HL-60 (cell line): ENCODE measurements at regions not wholly inside any gene's neighbourhood (a gene's known extent, or its start where the extent isn't known, plus 50 kb on each side); places are given as distances from the start of the nearest gene placed in this dataset.

Experiments
- DNase-seq, 2 experiments: peaks; one replicate each; pipeline ENCODE4 v3.0.0-alpha.2; 2010 to 2020; ENCODE audit warnings: low read depth in 1 of 2, low spot score in 1 of 2
- H3K27ac ChIP-seq: fragments of 250-450 bp; sonication (Bioruptor Pico); replicated peaks from 2 replicates; pipeline ENCODE4 v1.5.1; 2020; ENCODE audit warnings: mild to moderate bottlenecking, moderate library complexity
- H3K27me3 ChIP-seq: fragments of 250-450 bp; sonication (Bioruptor Pico); 2 replicates; pipeline ENCODE4 v1.5.1; 2021; ENCODE audit warnings: mild to moderate bottlenecking, moderate library complexity; ENCODE audit not compliant: insufficient read depth, poor library complexity, severe bottlenecking
- H3K4me3 ChIP-seq: replicated peaks from 2 replicates; pipeline ENCODE4 v1.5.1; 2011; ENCODE audit warnings: mild to moderate bottlenecking, control low read depth, low read length; ENCODE audit not compliant: insufficient read depth
- CTCF ChIP-seq: IDR thresholded peaks from one replicate; pipeline ENCODE4 v1.5.1; 2011; ENCODE audit warnings: low read length, control low read depth, inconsistent platforms; ENCODE audit not compliant: insufficient read depth
- GABPA ChIP-seq: IDR thresholded peaks from 2 replicates; pipeline ENCODE4 v1.6.1; 2012; ENCODE audit warnings: low read depth
- POLR2AphosphoS5 ChIP-seq: IDR thresholded peaks from 2 replicates; pipeline ENCODE4 v1.6.1; 2012; ENCODE audit warnings: low read depth
- REST ChIP-seq: IDR thresholded peaks from 2 replicates; pipeline ENCODE4 v1.6.1; 2012; ENCODE audit warnings: low read depth; ENCODE audit not compliant: insufficient replicate concordance
- SPI1 ChIP-seq: IDR thresholded peaks from 2 replicates; pipeline ENCODE4 v1.6.1; 2012; ENCODE audit warnings: low read depth, mild to moderate bottlenecking, borderline replicate concordance

- Histone ChIP-seq H3K27ac (no peak overlapping the region), H3K4me3 (no peak overlapping the region), H3K27me3 (no peaks in the 10 kb centered on the region)
- no peak for DNase-seq
- TF ChIP-seq GABPA = no peak
- TF ChIP-seq REST = no peak
- no peak for TF ChIP-seq CTCF
- TF ChIP-seq POLR2AphosphoS5 = no peak
- TF ChIP-seq SPI1 = no peak
These were observed 255.1 kb downstream of the NPHP4 start for GRCh38 chr1:5737081-5737480.

- H3K27ac ChIP-seq = no peak overlapping the region
- TF ChIP-seq CTCF = no peak
- no peak for TF ChIP-seq GABPA
- no peak for TF ChIP-seq SPI1
- no peak for TF ChIP-seq POLR2AphosphoS5
- no peak for TF ChIP-seq REST
- DNase-seq = no peak
- H3K27me3 ChIP-seq = no peaks in the 10 kb centered on the region
- H3K4me3 ChIP-seq = no peak overlapping the region
These were observed 257.2 kb downstream of the NPHP4 start for GRCh38 chr1:5734996-5735395.

GRCh38 chr1:5734414-5734813 is 257.8 kb downstream of the NPHP4 start:
- H3K27me3 ChIP-seq = no peaks in the 10 kb centered on the region
- DNase-seq = no peak
- TF ChIP-seq SPI1 (no peak), REST (no peak), GABPA (no peak), POLR2AphosphoS5 (no peak), CTCF (no peak)
- H3K27ac ChIP-seq = no peak overlapping the region
- no peak overlapping the region for H3K4me3 ChIP-seq
